HuH-7 (cell line): ENCODE measurements at regions not wholly inside any gene's neighbourhood (a gene's known extent, or its start where the extent isn't known, plus 50 kb on each side); places are given as distances from the start of the nearest gene placed in this dataset.

Source experiments
- DNase-seq: peaks from one replicate; pipeline ENCODE4 v3.0.0; 2011; ENCODE audit warnings: low spot score

DNA sequence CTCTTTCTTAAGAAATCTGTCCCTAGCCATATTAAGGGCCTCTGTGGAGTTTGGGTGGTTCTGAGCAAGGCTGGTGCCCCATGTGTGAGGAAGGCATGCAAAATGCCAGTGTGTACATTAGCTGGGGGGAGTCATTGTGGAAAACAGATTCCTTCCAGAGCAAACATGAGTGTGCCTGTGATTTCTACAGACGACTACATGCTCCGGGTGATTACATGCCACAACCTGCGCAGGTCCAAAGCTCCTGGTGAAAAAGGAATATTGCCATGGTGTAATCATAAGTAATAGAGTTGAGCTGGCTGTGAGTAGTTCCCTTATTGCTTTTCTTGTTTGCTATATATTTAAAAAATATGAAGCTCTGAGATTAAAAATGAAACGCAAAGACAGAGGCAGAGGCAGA is 102.1 kb downstream of the ACER2 start:
- DNase-seq, result no peak
